ENCODE measurements at regions not wholly inside any gene's neighbourhood (a gene's known extent, or its start where the extent isn't known, plus 50 kb on each side); places are given as distances from the start of the nearest gene placed in this dataset.

GRCh38 chr2:211068108-211068780 is 511.8 kb downstream of the CPS1 start:
- FAIRE-seq (no peak), DNase-seq (ENCODE audit: insufficient read length, low spot score) (no peak)
- TF ChIP-seq TAF1 (IDR thresholded peaks at IDR 0.05; ENCODE audit: low read depth, low read length): no peak
- TF ChIP-seq SPI1 (IDR thresholded peaks at IDR 0.05; ENCODE audit: low read depth, low read length): no peak
- TF ChIP-seq POLR2AphosphoS5 (IDR thresholded peaks at IDR 0.05; ENCODE audit: low read depth, low read length): no peak
- TF ChIP-seq POU2F2 (IDR thresholded peaks at IDR 0.05; ENCODE audit: low read depth, low read length): no peak

- DNase-seq (ENCODE audit: insufficient read length, low spot score): no peak
- TF ChIP-seq PAX5 (IDR thresholded peaks at IDR 0.05; ENCODE audit: insufficient read depth, low read length, severe bottlenecking) (no peak), TAF1 (IDR thresholded peaks at IDR 0.05; ENCODE audit: low read depth, low read length) (no peak), POLR2A (IDR thresholded peaks at IDR 0.05; ENCODE audit: low read depth, low read length) (no peak), POLR2AphosphoS5 (IDR thresholded peaks at IDR 0.05; ENCODE audit: low read depth, low read length) (no peak)
- no peak for FAIRE-seq
Observed at GRCh38 chr2:211070547-211070946, 514.1 kb downstream of the CPS1 start.

GRCh38 chr2:211077216-211077767 is 520.9 kb downstream of the CPS1 start:
- no peak for DNase-seq (ENCODE audit: insufficient read length, low spot score)
- no peak for FAIRE-seq
- no peak for TF ChIP-seq PAX5 (IDR thresholded peaks at IDR 0.05; ENCODE audit: insufficient read depth, low read length, severe bottlenecking)
- TF ChIP-seq POLR2A (IDR thresholded peaks at IDR 0.05; ENCODE audit: low read depth, low read length): no peak
- no peak for TF ChIP-seq POU2F2 (IDR thresholded peaks at IDR 0.05; ENCODE audit: low read depth, low read length)
- TF ChIP-seq SPI1 (IDR thresholded peaks at IDR 0.05; ENCODE audit: low read depth, low read length): no peak
- TF ChIP-seq POLR2AphosphoS5 (IDR thresholded peaks at IDR 0.05; ENCODE audit: low read depth, low read length): no peak
- TF ChIP-seq TAF1 (IDR thresholded peaks at IDR 0.05; ENCODE audit: low read depth, low read length): no peak

- FAIRE-seq (no peak), DNase-seq (ENCODE audit: insufficient read length, low spot score) (no peak)
- no peak for TF ChIP-seq PAX5 (IDR thresholded peaks at IDR 0.05; ENCODE audit: insufficient read depth, low read length, severe bottlenecking)
- TF ChIP-seq POLR2A (IDR thresholded peaks at IDR 0.05; ENCODE audit: low read depth, low read length): no peak
- TF ChIP-seq POU2F2 (IDR thresholded peaks at IDR 0.05; ENCODE audit: low read depth, low read length): no peak
- no peak for TF ChIP-seq TAF1 (IDR thresholded peaks at IDR 0.05; ENCODE audit: low read depth, low read length)
- TF ChIP-seq SPI1 (IDR thresholded peaks at IDR 0.05; ENCODE audit: low read depth, low read length): no peak
- TF ChIP-seq POLR2AphosphoS5 (IDR thresholded peaks at IDR 0.05; ENCODE audit: low read depth, low read length): no peak
Observed at GRCh38 chr2:211084352-211084751, 528.0 kb downstream of the CPS1 start.

GRCh38 chr2:211085056-211085680 is 528.8 kb downstream of the CPS1 start:
- no peak for TF ChIP-seq POLR2AphosphoS5 (IDR thresholded peaks at IDR 0.05; ENCODE audit: low read depth, low read length)
- TF ChIP-seq POU2F2 (IDR thresholded peaks at IDR 0.05; ENCODE audit: low read depth, low read length): no peak
- no peak for TF ChIP-seq PAX5 (IDR thresholded peaks at IDR 0.05; ENCODE audit: insufficient read depth, low read length, severe bottlenecking)
- TF ChIP-seq POLR2A (IDR thresholded peaks at IDR 0.05; ENCODE audit: low read depth, low read length): no peak
- no peak for TF ChIP-seq TAF1 (IDR thresholded peaks at IDR 0.05; ENCODE audit: low read depth, low read length)
- TF ChIP-seq SPI1 (IDR thresholded peaks at IDR 0.05; ENCODE audit: low read depth, low read length): no peak
- DNase-seq (ENCODE audit: insufficient read length, low spot score) (no peak), FAIRE-seq (no peak)

GRCh38 chr2:211086049-211086448 is 529.6 kb downstream of the CPS1 start:
- TF ChIP-seq SPI1 (IDR thresholded peaks at IDR 0.05; ENCODE audit: low read depth, low read length): no peak
- no peak for TF ChIP-seq TAF1 (IDR thresholded peaks at IDR 0.05; ENCODE audit: low read depth, low read length)
- TF ChIP-seq PAX5 (IDR thresholded peaks at IDR 0.05; ENCODE audit: insufficient read depth, low read length, severe bottlenecking): no peak
- TF ChIP-seq POLR2A (IDR thresholded peaks at IDR 0.05; ENCODE audit: low read depth, low read length): no peak
- no peak for TF ChIP-seq POU2F2 (IDR thresholded peaks at IDR 0.05; ENCODE audit: low read depth, low read length)
- TF ChIP-seq POLR2AphosphoS5 (IDR thresholded peaks at IDR 0.05; ENCODE audit: low read depth, low read length): no peak

GRCh38 chr2:211089127-211089526 is 532.7 kb downstream of the CPS1 start:
- FAIRE-seq: no peak
- DNase-seq (ENCODE audit: insufficient read length, low spot score): no peak
- TF ChIP-seq PAX5 (IDR thresholded peaks at IDR 0.05; ENCODE audit: insufficient read depth, low read length, severe bottlenecking) (no peak), POLR2A (IDR thresholded peaks at IDR 0.05; ENCODE audit: low read depth, low read length) (no peak), SPI1 (IDR thresholded peaks at IDR 0.05; ENCODE audit: low read depth, low read length) (no peak)

More at GRCh38 chr2:211086049-211086448, 529.6 kb downstream of the CPS1 start:
- DNase-seq (ENCODE audit: insufficient read length, low spot score) (no peak), FAIRE-seq (no peak)

- DNase-seq (ENCODE audit: insufficient read length, low spot score) (no peak), FAIRE-seq (no peak)
- TF ChIP-seq POLR2AphosphoS5 (IDR thresholded peaks at IDR 0.05; ENCODE audit: low read depth, low read length): no peak
- TF ChIP-seq SPI1 (IDR thresholded peaks at IDR 0.05; ENCODE audit: low read depth, low read length): no peak
- no peak for TF ChIP-seq TAF1 (IDR thresholded peaks at IDR 0.05; ENCODE audit: low read depth, low read length)
- TF ChIP-seq POU2F2 (IDR thresholded peaks at IDR 0.05; ENCODE audit: low read depth, low read length): no peak
- TF ChIP-seq POLR2A (IDR thresholded peaks at IDR 0.05; ENCODE audit: low read depth, low read length): no peak
- TF ChIP-seq PAX5 (IDR thresholded peaks at IDR 0.05; ENCODE audit: insufficient read depth, low read length, severe bottlenecking): no peak
Observed at GRCh38 chr2:211093743-211094303, 537.4 kb downstream of the CPS1 start.

- FAIRE-seq: no peak
- no peak for DNase-seq (ENCODE audit: insufficient read length, low spot score)
Observed at GRCh38 chr2:211103989-211104388, 547.6 kb downstream of the CPS1 start.

More at GRCh38 chr2:211103989-211104388, 547.6 kb downstream of the CPS1 start:
- TF ChIP-seq SPI1 (IDR thresholded peaks at IDR 0.05; ENCODE audit: low read depth, low read length) (no peak), POLR2A (IDR thresholded peaks at IDR 0.05; ENCODE audit: low read depth, low read length) (no peak), POLR2AphosphoS5 (IDR thresholded peaks at IDR 0.05; ENCODE audit: low read depth, low read length) (no peak), PAX5 (IDR thresholded peaks at IDR 0.05; ENCODE audit: insufficient read depth, low read length, severe bottlenecking) (no peak), POU2F2 (IDR thresholded peaks at IDR 0.05; ENCODE audit: low read depth, low read length) (no peak), TAF1 (IDR thresholded peaks at IDR 0.05; ENCODE audit: low read depth, low read length) (no peak)
